Activated CD4-positive, alpha-beta T cell treated with anti-CD3 and anti-CD28 coated beads, Interleukin-10, Interleukin-2, amounts not matched to agents 100 ng/mL and 50 ng/mL, durations not matched to agents 16 hours and 8 hours (primary cell): ENCODE measurements at regions not wholly inside any gene's neighbourhood (a gene's known extent, or its start where the extent isn't known, plus 50 kb on each side); places are given as distances from the start of the nearest gene placed in this dataset.

Experiments
- DNase-seq: peaks from one replicate; pipeline ENCODE4 v3.0.0-alpha.2; 2020

- DNase-seq = no peak
These were observed 64.2 kb upstream of the STK32A start for GRCh38 chr5:147170603-147171002.

- no peak for DNase-seq
These were observed 60.1 kb upstream of the STK32A start for GRCh38 chr5:147174671-147175265.

- DNase-seq = no peak
These were observed 59.2 kb upstream of the STK32A start for GRCh38 chr5:147175516-147176097.

GRCh38 chr5:147176422-147176821, 58.4 kb upstream of the STK32A start:
- DNase-seq = no peak

- no peak for DNase-seq
These were observed 57.5 kb upstream of the STK32A start for GRCh38 chr5:147177125-147177840.

GRCh38 chr5:147179562-147180147, 55.2 kb upstream of the STK32A start:
- DNase-seq = no peak

- no peak for DNase-seq
These were observed 54.1 kb upstream of the STK32A start for GRCh38 chr5:147180751-147181150.
